HepG2 (cell line): ENCODE measurements at regions not wholly inside any gene's neighbourhood (a gene's known extent, or its start where the extent isn't known, plus 50 kb on each side); places are given as distances from the start of the nearest gene placed in this dataset.

Source experiments
- ATAC-seq: fragments of 200-7000 bp; cut with Tn5 transposase; 3 replicates; pipeline ENCODE4 v1.9.1; 2020; ENCODE audit warnings: mild to moderate bottlenecking, moderate library complexity
- BruUV-seq: library from RNA; stranded (reverse); fragments of 400-500 nt; replicated peaks from 2 replicates; lab custom pipeline; 2021; lab: Mats Ljungman, UMichigan
- CTCF ChIA-PET: fragments of 300-600 bp; formaldehyde crosslinking; extraction: SDS; loops from one replicate; lab custom pipeline; 2021; ENCODE audit warnings: low total read pairs, inconsistent platforms, low intra/inter-chr PET ratio; lab: Yijun Ruan, JAX
- POLR2A ChIA-PET: fragments of 350-600 bp; sonication (Branson Sonifier 250); formaldehyde crosslinking; loops from one replicate; lab custom pipeline; 2020; ENCODE audit warnings: antibody characterized with exemption, inconsistent platforms; lab: Yijun Ruan, JAX
- DNase-seq: peaks from one replicate; pipeline ENCODE4 v3.0.0-alpha.2; 2015; ENCODE audit warnings: low spot score
- FAIRE-seq: peaks from 3 replicates; lab custom pipeline; 2011; peaks lifted over from hg19 to GRCh38; lab: Jason Lieb, UNC
- H2AFZ ChIP-seq: one replicate; pipeline ENCODE4 v1.6.1; 2011; ENCODE audit warnings: low read length, inconsistent platforms
- H3K27ac ChIP-seq: fragments of 300-600 bp; 3 replicates; pipeline ENCODE4 v1.8.0; 2011; ENCODE audit warnings: mixed run types, mild to moderate bottlenecking, mixed read lengths, low read length, inconsistent platforms; ENCODE audit not compliant: insufficient read depth; ENCODE audit errors: extremely low read length
- H3K27me3 ChIP-seq, 2 experiments: fragments of 200-600 bp in 1 of 2; 2 replicates in 1 of 2; 3 replicates in 1 of 2; pipeline versions ENCODE4 v1.6.0 to v1.8.0; 2011; ENCODE audit warnings: low read length in 2 of 2, mild to moderate bottlenecking in 2 of 2, moderate library complexity in 2 of 2, inconsistent platforms in 1 of 2; ENCODE audit not compliant: insufficient read depth in 2 of 2, control insufficient read depth in 1 of 2
- H3K36me3 ChIP-seq, 2 experiments: fragments of 200-600 bp in 1 of 2; replicated peaks in 1 of 2; 2 replicates in 1 of 2; 3 replicates in 1 of 2; pipeline versions ENCODE4 v1.5.1 to v1.8.0; 2011; ENCODE audit warnings: low read length in 2 of 2, inconsistent platforms in 1 of 2; ENCODE audit not compliant: insufficient read depth in 2 of 2, control insufficient read depth in 1 of 2
- H3K4me1 ChIP-seq: 2 replicates; pipeline ENCODE4 v1.5.1; 2012; ENCODE audit warnings: low read length, inconsistent platforms; ENCODE audit not compliant: insufficient read depth
- H3K4me2 ChIP-seq: 2 replicates; pipeline ENCODE4 v1.6.0; 2011; ENCODE audit warnings: low read depth, low read length, inconsistent platforms
- H3K4me3 ChIP-seq, 3 experiments: fragments of 200-600 bp in 1 of 3; sonication (generic), shearing (Covaris generic) in 1 of 3; replicated peaks in 1 of 3; 2 replicates each; pipeline ENCODE4 v1.5.1; 2011 to 2016; ENCODE audit warnings: low read length in 3 of 3, inconsistent platforms in 2 of 3, low read depth in 2 of 3, mild to moderate bottlenecking in 2 of 3, control low read depth in 1 of 3, mixed read lengths in 1 of 3; ENCODE audit not compliant: insufficient read depth in 1 of 3
- H3K79me2 ChIP-seq: one replicate; pipeline ENCODE4 v1.6.1; 2011; ENCODE audit warnings: low read length, inconsistent platforms; ENCODE audit not compliant: insufficient read depth
- H3K9ac ChIP-seq: 2 replicates; pipeline ENCODE4 v1.6.0; 2011; ENCODE audit warnings: mild to moderate bottlenecking, low read depth, low read length, inconsistent platforms; ENCODE audit not compliant: insufficient read depth
- H3K9me3 ChIP-seq: 2 replicates; pipeline ENCODE4 v1.5.1; 2012; ENCODE audit warnings: mild to moderate bottlenecking, low read length
- H4K20me1 ChIP-seq: 2 replicates; pipeline ENCODE4 v1.6.0; 2011; ENCODE audit warnings: inconsistent platforms, mild to moderate bottlenecking, low read length, moderate library complexity; ENCODE audit not compliant: insufficient read depth
- HES4 ChIP-seq: sonication (generic); formaldehyde crosslinking; IDR thresholded peaks from 2 replicates; pipeline ENCODE4 v1.9.0; 2021; ENCODE audit warnings: mild to moderate bottlenecking, missing genetic modification reagents, borderline replicate concordance
- HNRNPLL ChIP-seq: fragments of 200-400 bp; formaldehyde crosslinking; IDR thresholded peaks from 2 replicates; pipeline ENCODE4 v1.6.1; 2017; ENCODE audit warnings: mild to moderate bottlenecking, low read depth, low read length; ENCODE audit not compliant: poor library complexity, severe bottlenecking
- KDM2A ChIP-seq: sonication (generic); formaldehyde crosslinking; IDR thresholded peaks from 2 replicates; pipeline ENCODE4 v1.4.0; 2020; ENCODE audit warnings: low read depth, missing genetic modification reagents, borderline replicate concordance
- NFRKB ChIP-seq: fragments of 450-650 bp; IDR thresholded peaks from 2 replicates; pipeline ENCODE4 v1.6.1; 2017
- ONECUT2 ChIP-seq: sonication (generic); formaldehyde crosslinking; IDR thresholded peaks from 2 replicates; pipeline ENCODE4 v1.4.0; 2020; ENCODE audit warnings: missing genetic modification reagents
- RAD21 ChIP-seq: fragments of 450-650 bp; formaldehyde crosslinking; IDR thresholded peaks from 2 replicates; pipeline ENCODE4 v1.5.0; 2020; ENCODE audit warnings: mild to moderate bottlenecking
- SALL1 ChIP-seq: sonication (generic); formaldehyde crosslinking; IDR thresholded peaks from 2 replicates; pipeline ENCODE4 v1.8.0; 2022; ENCODE audit warnings: mild to moderate bottlenecking, missing genetic modification reagents
- SMARCE1 ChIP-seq: fragments of 450-650 bp; IDR thresholded peaks from 2 replicates; pipeline ENCODE4 v1.6.1; 2017; ENCODE audit warnings: borderline replicate concordance
- SP4 ChIP-seq: sonication (generic); formaldehyde crosslinking; IDR thresholded peaks from 2 replicates; pipeline ENCODE4 v1.8.1; 2023; ENCODE audit warnings: mild to moderate bottlenecking, missing genetic modification reagents
- TRIM24 ChIP-seq: sonication (generic); formaldehyde crosslinking; IDR thresholded peaks from 2 replicates; pipeline ENCODE4 v1.8.0; 2022; ENCODE audit warnings: mild to moderate bottlenecking, missing genetic modification reagents
- ZNF839 ChIP-seq: sonication (generic); formaldehyde crosslinking; IDR thresholded peaks from 2 replicates; pipeline ENCODE4 v1.4.0; 2020; ENCODE audit warnings: missing genetic modification reagents, mild to moderate bottlenecking, borderline replicate concordance
- ZSCAN29 ChIP-seq: sonication (generic); formaldehyde crosslinking; conservative IDR thresholded peaks from 2 replicates; pipeline ENCODE4 v1.4.0; 2020; ENCODE audit warnings: mild to moderate bottlenecking, missing genetic modification reagents
- WGBS: methylation state at CpG from one replicate; pipeline ENCODE4 v1.1.6; 2017; ENCODE audit warnings: low lambda C conversion rate; 5-methylcytosine and 5-hydroxymethylcytosine counted together
- in situ Hi-C: cut with HindIII; loops from 2 replicates; pipeline ENCODE4 v1.10.0; 2017; ENCODE audit warnings: low pct_unique_long_range_greater_than_20kb; ENCODE audit not compliant: extremely low pct_ligation_motif_present
- intact Hi-C: fragments of 100-400 bp; cut with micrococcal nuclease; formaldehyde crosslinking; loops from one replicate; pipeline ENCODE4 v1.10.0; 2022; ENCODE audit not compliant: unreplicated experiment
- TF ChIP-seq, protein P1 (sequence below), 2 experiments: IDR thresholded peaks; 2 replicates each; pipeline ENCODE4 v1.6.1; 2011 to 2012; ENCODE audit warnings: low read length in 2 of 2, borderline replicate concordance in 1 of 2, low read depth in 1 of 2, mild to moderate bottlenecking in 1 of 2, moderate library complexity in 1 of 2
- TF ChIP-seq, protein P2 (sequence below): sonication (generic); formaldehyde crosslinking; IDR thresholded peaks from 2 replicates; pipeline ENCODE4 v1.4.0; 2020; ENCODE audit warnings: missing genetic modification reagents
- TF ChIP-seq, protein P3 (sequence below): sonication (generic); formaldehyde crosslinking; IDR thresholded peaks from 2 replicates; pipeline ENCODE4 v1.9.0; 2022; ENCODE audit warnings: low read depth, missing genetic modification reagents

DNA sequence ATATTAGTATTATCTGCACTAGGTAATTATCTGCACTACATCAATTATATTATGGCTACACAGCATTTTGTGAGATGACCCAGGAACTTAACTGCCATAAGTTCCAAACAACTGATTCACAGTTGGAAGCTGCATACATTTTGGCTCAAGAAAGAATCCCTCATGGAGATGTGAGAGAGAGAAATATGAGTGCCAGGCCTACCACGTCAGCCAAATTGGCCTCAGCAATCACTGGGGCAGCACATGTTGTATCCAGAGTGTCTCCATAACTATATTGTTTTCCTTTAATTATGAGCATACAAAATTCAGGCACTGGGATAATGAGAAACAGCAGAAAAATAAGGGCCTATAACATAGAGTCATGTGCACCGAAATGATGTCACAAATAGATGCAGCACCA, 174.2 kb upstream of the DMD start:
- no peaks in the 10 kb centered on the region for H3K4me1 ChIP-seq
- in situ Hi-C loops = no loop called here
- DNase-seq = no peak
- H3K9me3 ChIP-seq = no peaks in the 10 kb centered on the region
- no peaks in the 10 kb centered on the region for H3K79me2 ChIP-seq
- no peak for ATAC-seq
- no peak overlapping the region for H3K4me3 ChIP-seq
- no TSS peak for BruUV-seq
- TF ChIP-seq, protein P1, sequence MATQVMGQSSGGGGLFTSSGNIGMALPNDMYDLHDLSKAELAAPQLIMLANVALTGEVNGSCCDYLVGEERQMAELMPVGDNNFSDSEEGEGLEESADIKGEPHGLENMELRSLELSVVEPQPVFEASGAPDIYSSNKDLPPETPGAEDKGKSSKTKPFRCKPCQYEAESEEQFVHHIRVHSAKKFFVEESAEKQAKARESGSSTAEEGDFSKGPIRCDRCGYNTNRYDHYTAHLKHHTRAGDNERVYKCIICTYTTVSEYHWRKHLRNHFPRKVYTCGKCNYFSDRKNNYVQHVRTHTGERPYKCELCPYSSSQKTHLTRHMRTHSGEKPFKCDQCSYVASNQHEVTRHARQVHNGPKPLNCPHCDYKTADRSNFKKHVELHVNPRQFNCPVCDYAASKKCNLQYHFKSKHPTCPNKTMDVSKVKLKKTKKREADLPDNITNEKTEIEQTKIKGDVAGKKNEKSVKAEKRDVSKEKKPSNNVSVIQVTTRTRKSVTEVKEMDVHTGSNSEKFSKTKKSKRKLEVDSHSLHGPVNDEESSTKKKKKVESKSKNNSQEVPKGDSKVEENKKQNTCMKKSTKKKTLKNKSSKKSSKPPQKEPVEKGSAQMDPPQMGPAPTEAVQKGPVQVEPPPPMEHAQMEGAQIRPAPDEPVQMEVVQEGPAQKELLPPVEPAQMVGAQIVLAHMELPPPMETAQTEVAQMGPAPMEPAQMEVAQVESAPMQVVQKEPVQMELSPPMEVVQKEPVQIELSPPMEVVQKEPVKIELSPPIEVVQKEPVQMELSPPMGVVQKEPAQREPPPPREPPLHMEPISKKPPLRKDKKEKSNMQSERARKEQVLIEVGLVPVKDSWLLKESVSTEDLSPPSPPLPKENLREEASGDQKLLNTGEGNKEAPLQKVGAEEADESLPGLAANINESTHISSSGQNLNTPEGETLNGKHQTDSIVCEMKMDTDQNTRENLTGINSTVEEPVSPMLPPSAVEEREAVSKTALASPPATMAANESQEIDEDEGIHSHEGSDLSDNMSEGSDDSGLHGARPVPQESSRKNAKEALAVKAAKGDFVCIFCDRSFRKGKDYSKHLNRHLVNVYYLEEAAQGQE (IDR thresholded peaks at IDR 0.05; ENCODE audit: borderline replicate concordance in 1 of 2, low read depth in 1 of 2, low read length in 2 of 2) = no peak
- no peak for TF ChIP-seq ZNF839 (CRISPR knock-in tag)
- TF ChIP-seq, protein P2, sequence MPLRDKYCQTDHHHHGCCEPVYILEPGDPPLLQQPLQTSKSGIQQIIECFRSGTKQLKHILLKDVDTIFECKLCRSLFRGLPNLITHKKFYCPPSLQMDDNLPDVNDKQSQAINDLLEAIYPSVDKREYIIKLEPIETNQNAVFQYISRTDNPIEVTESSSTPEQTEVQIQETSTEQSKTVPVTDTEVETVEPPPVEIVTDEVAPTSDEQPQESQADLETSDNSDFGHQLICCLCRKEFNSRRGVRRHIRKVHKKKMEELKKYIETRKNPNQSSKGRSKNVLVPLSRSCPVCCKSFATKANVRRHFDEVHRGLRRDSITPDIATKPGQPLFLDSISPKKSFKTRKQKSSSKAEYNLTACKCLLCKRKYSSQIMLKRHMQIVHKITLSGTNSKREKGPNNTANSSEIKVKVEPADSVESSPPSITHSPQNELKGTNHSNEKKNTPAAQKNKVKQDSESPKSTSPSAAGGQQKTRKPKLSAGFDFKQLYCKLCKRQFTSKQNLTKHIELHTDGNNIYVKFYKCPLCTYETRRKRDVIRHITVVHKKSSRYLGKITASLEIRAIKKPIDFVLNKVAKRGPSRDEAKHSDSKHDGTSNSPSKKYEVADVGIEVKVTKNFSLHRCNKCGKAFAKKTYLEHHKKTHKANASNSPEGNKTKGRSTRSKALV (CRISPR knock-in tag) = no peak
- no peak for TF ChIP-seq SALL1 (CRISPR knock-in tag)
- no peak for TF ChIP-seq HNRNPLL
- no peak for TF ChIP-seq ZSCAN29 (CRISPR knock-in tag)
- no peak for TF ChIP-seq HES4
- TF ChIP-seq RAD21 (CRISPR knock-in tag) = no peak
- TF ChIP-seq SMARCE1 = no peak
- TF ChIP-seq KDM2A (CRISPR knock-in tag) = no peak
- TF ChIP-seq SP4 (CRISPR knock-in tag) = no peak
- no peak for TF ChIP-seq ONECUT2 (CRISPR knock-in tag)
- no peak for TF ChIP-seq TRIM24 (CRISPR knock-in tag)
- no peak for TF ChIP-seq NFRKB
- TF ChIP-seq, protein P3, sequence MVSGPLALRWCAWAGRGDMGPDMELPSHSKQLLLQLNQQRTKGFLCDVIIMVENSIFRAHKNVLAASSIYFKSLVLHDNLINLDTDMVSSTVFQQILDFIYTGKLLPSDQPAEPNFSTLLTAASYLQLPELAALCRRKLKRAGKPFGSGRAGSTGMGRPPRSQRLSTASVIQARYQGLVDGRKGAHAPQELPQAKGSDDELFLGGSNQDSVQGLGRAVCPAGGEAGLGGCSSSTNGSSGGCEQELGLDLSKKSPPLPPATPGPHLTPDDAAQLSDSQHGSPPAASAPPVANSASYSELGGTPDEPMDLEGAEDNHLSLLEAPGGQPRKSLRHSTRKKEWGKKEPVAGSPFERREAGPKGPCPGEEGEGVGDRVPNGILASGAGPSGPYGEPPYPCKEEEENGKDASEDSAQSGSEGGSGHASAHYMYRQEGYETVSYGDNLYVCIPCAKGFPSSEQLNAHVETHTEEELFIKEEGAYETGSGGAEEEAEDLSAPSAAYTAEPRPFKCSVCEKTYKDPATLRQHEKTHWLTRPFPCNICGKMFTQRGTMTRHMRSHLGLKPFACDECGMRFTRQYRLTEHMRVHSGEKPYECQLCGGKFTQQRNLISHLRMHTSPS (CRISPR knock-in tag) = no peak
- no peak overlapping the region for H3K27ac ChIP-seq
- intact Hi-C loops = no loop called here
- no peaks in the 10 kb centered on the region for H3K27me3 ChIP-seq
- no peak overlapping the region for H2AFZ ChIP-seq
- ChIA-PET POLR2A (no interaction called here), CTCF (no interaction called here)
- H4K20me1 ChIP-seq = no peaks in the 10 kb centered on the region
- no peak overlapping the region for H3K9ac ChIP-seq
- FAIRE-seq = no peak
- H3K36me3 ChIP-seq = no peaks in the 10 kb centered on the region
- no peak overlapping the region for H3K4me2 ChIP-seq
- 0% methylated on average over 2 of the region's 2 CpGs for WGBS
